Esophagus muscularis mucosa (tissue), 4 donors: ENCODE measurements at regions not wholly inside any gene's neighbourhood (a gene's known extent, or its start where the extent isn't known, plus 50 kb on each side); places are given as distances from the start of the nearest gene placed in this dataset.

ENCODE experiments used
- EP300 ChIP-seq: sonication (generic); formaldehyde crosslinking; IDR thresholded peaks from one replicate; pipeline ENCODE4 v1.6.1; 2017; ENCODE audit warnings: antibody characterized with exemption
- POLR2A ChIP-seq: fragments of 450-650 bp; IDR thresholded peaks from one replicate; pipeline ENCODE4 v1.6.1; 2017; ENCODE audit warnings: antibody characterized with exemption, moderate library complexity, mild to moderate bottlenecking, low read depth
- POLR2AphosphoS5 ChIP-seq, 2 donors: sonication (generic); formaldehyde crosslinking; IDR thresholded peaks; one replicate each; pipeline ENCODE4 v1.6.1; 2017; ENCODE audit warnings: antibody characterized with exemption in 2 of 2
- TF ChIP-seq, protein P1 (sequence below), 3 experiments: fragments of 200-600 bp in 2 of 3; fragments of 450-650 bp in 1 of 3; sonication (generic) in 2 of 3; IDR thresholded peaks; one replicate each; pipeline ENCODE4 v1.5.1; 2017 to 2019; ENCODE audit warnings: antibody characterized with exemption in 3 of 3, mild to moderate bottlenecking in 2 of 3, moderate library complexity in 1 of 3

- TF ChIP-seq, protein P1, sequence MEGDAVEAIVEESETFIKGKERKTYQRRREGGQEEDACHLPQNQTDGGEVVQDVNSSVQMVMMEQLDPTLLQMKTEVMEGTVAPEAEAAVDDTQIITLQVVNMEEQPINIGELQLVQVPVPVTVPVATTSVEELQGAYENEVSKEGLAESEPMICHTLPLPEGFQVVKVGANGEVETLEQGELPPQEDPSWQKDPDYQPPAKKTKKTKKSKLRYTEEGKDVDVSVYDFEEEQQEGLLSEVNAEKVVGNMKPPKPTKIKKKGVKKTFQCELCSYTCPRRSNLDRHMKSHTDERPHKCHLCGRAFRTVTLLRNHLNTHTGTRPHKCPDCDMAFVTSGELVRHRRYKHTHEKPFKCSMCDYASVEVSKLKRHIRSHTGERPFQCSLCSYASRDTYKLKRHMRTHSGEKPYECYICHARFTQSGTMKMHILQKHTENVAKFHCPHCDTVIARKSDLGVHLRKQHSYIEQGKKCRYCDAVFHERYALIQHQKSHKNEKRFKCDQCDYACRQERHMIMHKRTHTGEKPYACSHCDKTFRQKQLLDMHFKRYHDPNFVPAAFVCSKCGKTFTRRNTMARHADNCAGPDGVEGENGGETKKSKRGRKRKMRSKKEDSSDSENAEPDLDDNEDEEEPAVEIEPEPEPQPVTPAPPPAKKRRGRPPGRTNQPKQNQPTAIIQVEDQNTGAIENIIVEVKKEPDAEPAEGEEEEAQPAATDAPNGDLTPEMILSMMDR (IDR thresholded peaks at IDR 0.05), result no peak
- no peak for TF ChIP-seq POLR2AphosphoS5 (IDR thresholded peaks at IDR 0.05)
- TF ChIP-seq EP300, result no peak
- no peak for TF ChIP-seq POLR2A
These were observed 421.4 kb upstream of the LCORL start for GRCh38 chr4:18442957-18443356.
